Body of pancreas (tissue), 4 donors: ENCODE measurements at regions not wholly inside any gene's neighbourhood (a gene's known extent, or its start where the extent isn't known, plus 50 kb on each side); places are given as distances from the start of the nearest gene placed in this dataset.
"Not testable (repeated sequence)": the region's sequence is repeated elsewhere in the genome, so short reads cannot be mapped to it uniquely, and the experiment has no call there.

Experiments
- POLR2A ChIP-seq, 3 donors: fragments of 450-650 bp; IDR thresholded peaks; one replicate each; pipeline ENCODE4 v1.6.1; 2016; ENCODE audit warnings: antibody characterized with exemption in 3 of 3, mild to moderate bottlenecking in 2 of 3
- TF ChIP-seq, protein P1 (sequence below), 7 experiments: fragments of 450-650 bp in 4 of 7; fragments of 200-600 bp in 3 of 7; sonication (generic) in 3 of 7; IDR thresholded peaks; one replicate each; pipeline ENCODE4 v1.5.1; 2016 to 2019; ENCODE audit warnings: antibody characterized with exemption in 7 of 7

GRCh38 chr7:53495181-53495580 lies 459.7 kb downstream of the POM121L12 start:
- TF ChIP-seq, protein P1, sequence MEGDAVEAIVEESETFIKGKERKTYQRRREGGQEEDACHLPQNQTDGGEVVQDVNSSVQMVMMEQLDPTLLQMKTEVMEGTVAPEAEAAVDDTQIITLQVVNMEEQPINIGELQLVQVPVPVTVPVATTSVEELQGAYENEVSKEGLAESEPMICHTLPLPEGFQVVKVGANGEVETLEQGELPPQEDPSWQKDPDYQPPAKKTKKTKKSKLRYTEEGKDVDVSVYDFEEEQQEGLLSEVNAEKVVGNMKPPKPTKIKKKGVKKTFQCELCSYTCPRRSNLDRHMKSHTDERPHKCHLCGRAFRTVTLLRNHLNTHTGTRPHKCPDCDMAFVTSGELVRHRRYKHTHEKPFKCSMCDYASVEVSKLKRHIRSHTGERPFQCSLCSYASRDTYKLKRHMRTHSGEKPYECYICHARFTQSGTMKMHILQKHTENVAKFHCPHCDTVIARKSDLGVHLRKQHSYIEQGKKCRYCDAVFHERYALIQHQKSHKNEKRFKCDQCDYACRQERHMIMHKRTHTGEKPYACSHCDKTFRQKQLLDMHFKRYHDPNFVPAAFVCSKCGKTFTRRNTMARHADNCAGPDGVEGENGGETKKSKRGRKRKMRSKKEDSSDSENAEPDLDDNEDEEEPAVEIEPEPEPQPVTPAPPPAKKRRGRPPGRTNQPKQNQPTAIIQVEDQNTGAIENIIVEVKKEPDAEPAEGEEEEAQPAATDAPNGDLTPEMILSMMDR (IDR thresholded peaks at IDR 0.05), result not testable (repeated sequence)
- TF ChIP-seq POLR2A (IDR thresholded peaks at IDR 0.05), result not testable (repeated sequence)
